NCI-H446 (cell line): ENCODE measurements at regions not wholly inside any gene's neighbourhood (a gene's known extent, or its start where the extent isn't known, plus 50 kb on each side); places are given as distances from the start of the nearest gene placed in this dataset.

Source experiments
- DNase-seq, 2 experiments: peaks; one replicate each; lab custom pipeline; 2025; lab: John Stamatoyannopoulos, UW

DNA sequence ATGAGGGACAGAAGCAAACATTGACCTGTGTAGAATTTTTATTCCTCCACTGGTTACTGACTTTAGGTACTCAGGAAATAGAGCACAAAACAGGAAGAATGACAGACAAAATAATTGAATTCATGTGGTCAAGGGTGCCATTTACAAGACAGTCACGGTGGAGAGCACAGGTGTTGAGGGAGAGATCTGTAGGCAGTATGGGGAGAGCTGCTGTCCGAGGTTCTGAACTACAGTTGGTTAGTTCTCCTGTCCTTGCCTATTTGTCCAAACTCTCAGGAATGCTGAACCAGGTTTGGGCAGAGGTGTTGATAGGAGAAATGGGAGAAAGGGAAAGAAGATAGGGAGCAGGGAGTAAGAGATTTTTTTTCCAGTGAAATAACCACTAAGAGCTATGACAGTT, 178.5 kb upstream of the ZBTB20 start:
- no peak for DNase-seq

DNA sequence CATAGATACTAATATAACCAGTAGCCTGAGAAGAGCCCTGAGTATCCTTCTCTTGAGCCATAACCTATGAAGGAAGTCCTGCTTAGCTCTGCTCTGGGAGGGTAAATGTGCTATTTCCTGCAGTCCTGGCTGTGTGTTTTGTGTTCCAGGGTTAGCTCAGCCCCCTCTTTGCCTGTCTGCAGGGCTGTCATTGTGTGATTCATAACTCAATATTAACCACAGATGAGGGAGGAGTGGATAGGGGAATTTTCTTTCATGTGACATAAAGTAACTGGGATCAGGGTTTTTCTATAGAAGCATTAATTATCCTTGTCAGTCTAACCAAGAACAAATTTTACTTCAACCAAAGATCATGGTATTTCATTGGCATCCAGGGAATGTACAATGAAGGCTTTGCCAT, 183.3 kb upstream of the ZBTB20 start:
- DNase-seq: no peak

GRCh38 chr3:115332998-115333397, 185.9 kb upstream of the ZBTB20 start:
- no peak for DNase-seq

GRCh38 chr3:115336836-115337235, 189.7 kb upstream of the ZBTB20 start:
- no peak for DNase-seq

GRCh38 chr3:115340586-115340985, 193.5 kb upstream of the ZBTB20 start:
- DNase-seq: no peak

- no peak for DNase-seq
Measured at GRCh38 chr3:115341208-115341607, 194.1 kb upstream of the ZBTB20 start.

DNA sequence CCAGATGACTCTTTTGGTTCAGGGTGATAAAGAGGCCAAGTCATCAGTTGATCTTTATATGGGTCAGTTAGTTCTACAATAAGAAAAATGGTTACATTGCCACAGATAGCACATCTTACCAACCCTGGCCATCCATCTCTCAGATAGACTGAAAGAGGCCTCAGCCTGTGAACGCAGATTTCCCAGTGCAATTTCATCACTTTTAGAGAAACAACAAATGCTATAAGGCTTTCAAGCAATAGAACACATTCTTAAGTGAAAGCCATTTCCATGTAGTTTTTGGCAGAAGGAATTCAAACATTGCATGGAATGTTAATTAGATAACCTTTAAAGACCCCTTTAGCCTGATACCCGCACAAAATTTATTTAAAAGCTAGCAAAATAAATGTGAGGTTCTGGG, 200.6 kb upstream of the ZBTB20 start:
- no peak for DNase-seq

- DNase-seq: no peak
Measured at GRCh38 chr3:115348412-115348811, 201.3 kb upstream of the ZBTB20 start.

DNA sequence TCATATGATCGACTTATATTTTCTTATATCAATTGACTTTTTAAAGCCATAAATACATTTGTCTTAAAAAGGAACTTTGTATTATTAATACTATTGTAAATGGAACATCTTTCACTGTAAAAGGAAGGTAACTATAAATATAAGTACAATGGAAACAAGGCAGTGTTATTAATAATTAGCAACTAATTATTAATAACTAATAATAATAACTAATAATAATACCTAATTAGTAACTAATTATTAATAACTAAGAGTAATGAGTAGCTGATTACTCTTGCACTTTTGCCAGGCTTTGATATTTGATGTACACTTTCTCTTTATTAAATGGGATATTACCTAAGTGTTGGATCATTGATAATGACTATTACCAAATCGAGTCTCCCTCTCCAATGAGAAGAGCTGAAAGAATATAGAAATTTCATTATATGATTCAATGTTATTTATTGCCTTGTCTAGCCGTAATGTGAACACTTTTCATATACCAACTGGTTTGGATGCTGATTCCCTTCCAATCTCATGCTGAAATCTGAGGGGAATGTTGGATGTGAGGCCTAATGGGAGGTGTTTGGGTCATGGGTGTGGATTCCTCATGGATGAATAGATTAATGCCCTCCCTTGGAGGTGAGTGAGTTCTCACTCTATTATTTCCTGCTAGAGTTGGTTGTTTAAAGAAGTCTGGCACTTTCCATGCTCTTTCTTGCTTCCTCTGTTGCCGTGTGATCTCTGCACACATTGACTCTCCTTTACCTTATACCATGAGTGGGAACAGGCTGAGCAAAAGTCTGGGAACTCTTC, 202.1 kb upstream of the ZBTB20 start:
- DNase-seq: no peak

- DNase-seq: no peak
Measured at GRCh38 chr3:115350606-115351005, 203.5 kb upstream of the ZBTB20 start.

- DNase-seq: no peak
Measured at GRCh38 chr3:115351193-115351592, 204.1 kb upstream of the ZBTB20 start.

DNA sequence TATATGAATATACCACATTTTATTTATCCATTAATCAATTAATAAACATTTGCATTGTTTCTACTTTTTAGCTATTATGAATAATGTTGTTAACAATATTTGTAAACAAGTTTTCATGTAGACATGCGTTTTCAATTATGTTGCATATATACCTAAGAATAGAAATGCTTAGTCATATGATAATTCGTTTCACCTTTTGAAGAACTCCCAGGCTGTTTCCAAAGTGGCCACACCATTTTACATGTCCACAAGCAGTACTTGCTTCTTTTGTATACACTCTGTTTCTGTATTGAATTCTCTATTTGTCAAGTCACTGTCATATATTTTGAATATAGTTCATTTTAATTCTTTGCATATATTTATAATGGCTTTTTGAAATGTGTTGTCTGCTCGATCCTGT, 206.9 kb upstream of the ZBTB20 start:
- DNase-seq: no peak

- DNase-seq: no peak
Measured at GRCh38 chr3:115357456-115357855, 210.4 kb upstream of the ZBTB20 start.

DNA sequence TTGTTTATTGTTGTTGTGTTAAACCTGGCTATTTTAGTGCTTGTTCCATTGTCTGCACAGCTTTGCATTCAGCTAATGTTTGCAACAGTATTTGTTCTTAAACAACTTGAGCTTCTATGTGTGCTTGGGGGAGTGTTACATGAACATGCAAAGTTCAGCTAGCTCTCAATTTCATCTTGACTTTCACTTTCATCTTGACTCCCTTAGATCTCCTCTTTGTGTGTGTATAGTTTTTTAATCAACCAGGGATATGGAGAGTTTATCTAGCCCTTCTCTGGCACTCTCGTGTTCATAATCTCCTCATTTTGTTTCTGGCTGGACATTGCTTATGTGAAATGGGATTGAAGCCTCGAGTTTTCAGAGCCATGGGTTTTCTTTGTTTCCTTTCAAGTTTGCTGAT, 212.4 kb upstream of the ZBTB20 start:
- DNase-seq: no peak

GRCh38 chr3:115361806-115362205, 214.7 kb upstream of the ZBTB20 start:
- DNase-seq: peak; percentile 51 to 83

DNA sequence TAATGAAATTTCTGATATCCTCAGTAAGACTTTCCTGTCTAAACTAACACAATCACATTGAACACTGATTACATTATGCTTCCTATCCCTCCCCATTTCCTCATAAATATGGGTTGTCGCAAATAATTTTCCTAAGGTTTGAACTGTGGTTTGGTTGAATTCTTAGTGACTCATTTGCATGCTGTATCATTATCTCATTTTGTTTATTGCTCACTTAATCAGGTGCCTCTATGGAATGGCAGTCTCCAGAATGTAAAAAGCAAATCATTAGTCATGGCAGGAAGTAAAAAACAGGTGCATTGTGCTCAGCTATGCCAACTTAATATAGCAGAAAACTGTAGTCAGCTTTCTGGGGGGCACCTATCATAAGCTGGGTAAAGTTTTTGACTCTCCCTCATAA, 216.0 kb upstream of the ZBTB20 start:
- no peak for DNase-seq

DNA sequence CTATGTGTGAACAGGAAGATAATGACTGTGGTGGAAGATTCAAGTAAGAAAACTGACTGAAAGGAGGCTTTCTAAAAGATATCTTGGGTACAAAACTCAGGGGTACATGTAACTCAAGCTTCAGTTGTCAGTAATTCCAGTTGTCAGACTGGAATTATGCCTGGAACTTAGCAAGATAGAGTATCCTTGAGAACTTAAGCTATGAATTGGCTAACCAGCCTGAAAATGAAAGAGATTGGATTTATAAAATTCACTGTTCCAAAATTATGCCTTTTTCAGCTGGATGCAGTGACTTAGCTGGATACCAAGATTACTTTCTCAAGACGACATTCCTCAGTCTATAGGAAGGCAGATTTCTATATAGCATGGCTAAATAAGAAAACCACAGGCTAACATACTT, 221.9 kb upstream of the ZBTB20 start:
- DNase-seq: no peak

DNA sequence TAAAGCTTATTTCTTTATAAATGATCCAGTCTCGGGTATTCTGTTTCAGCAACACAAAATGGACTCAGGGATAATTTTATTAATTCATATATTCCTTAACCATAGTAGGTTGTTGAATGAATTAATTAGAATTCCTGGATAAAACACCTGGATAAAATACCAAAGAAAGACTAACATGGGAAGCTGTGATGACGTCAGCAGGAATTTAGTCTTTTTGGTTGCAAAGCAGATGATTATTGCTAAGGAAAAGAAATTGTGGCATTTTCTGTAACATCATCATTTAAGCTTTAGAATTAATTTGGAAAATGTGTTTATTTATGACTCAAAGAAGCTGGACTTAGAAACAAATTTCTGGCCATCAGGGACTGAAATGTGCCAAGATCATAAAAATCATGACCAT, 228.3 kb upstream of the ZBTB20 start:
- DNase-seq: no peak

GRCh38 chr3:115380883-115381572, 233.9 kb upstream of the ZBTB20 start:
- no peak for DNase-seq

DNA sequence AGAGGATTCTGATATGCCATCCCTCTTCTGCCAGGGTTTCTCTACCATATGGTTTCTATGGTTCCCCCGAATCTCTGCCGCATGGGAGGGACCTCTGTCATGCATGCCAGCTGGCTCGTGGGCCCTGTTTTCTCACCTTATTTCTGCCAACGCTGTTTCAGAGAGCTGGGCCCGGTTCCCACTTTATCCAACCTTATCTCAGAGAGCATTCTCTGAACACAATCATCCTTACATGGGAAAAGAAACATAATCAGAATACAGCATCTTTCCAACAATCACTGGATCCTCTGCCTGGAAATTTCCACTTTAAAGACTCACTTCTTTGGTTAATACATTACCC, 234.5 kb upstream of the ZBTB20 start:
- peak; percentile 18 to 76 for DNase-seq

DNA sequence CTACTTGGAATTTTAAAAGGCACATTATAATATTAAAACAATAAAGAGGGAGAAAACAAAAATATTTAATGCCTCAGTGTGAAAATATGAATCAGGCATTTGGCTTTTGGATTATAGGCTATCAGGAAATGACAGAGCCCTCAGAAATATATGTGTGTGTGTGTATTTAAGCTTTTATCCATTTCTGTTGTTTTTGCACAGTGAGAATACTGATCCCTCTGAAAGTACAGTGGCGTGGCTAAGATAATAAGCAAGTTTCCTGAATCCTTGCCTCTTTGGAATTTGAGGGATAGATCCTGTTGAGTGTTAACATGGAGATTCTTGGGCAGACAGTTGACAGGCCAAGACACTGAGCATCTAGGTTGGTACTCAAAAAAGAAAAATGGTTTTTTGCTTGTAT, 234.8 kb upstream of the ZBTB20 start:
- no peak for DNase-seq

- no peak for DNase-seq
Measured at GRCh38 chr3:115384381-115384780, 237.3 kb upstream of the ZBTB20 start.

DNA sequence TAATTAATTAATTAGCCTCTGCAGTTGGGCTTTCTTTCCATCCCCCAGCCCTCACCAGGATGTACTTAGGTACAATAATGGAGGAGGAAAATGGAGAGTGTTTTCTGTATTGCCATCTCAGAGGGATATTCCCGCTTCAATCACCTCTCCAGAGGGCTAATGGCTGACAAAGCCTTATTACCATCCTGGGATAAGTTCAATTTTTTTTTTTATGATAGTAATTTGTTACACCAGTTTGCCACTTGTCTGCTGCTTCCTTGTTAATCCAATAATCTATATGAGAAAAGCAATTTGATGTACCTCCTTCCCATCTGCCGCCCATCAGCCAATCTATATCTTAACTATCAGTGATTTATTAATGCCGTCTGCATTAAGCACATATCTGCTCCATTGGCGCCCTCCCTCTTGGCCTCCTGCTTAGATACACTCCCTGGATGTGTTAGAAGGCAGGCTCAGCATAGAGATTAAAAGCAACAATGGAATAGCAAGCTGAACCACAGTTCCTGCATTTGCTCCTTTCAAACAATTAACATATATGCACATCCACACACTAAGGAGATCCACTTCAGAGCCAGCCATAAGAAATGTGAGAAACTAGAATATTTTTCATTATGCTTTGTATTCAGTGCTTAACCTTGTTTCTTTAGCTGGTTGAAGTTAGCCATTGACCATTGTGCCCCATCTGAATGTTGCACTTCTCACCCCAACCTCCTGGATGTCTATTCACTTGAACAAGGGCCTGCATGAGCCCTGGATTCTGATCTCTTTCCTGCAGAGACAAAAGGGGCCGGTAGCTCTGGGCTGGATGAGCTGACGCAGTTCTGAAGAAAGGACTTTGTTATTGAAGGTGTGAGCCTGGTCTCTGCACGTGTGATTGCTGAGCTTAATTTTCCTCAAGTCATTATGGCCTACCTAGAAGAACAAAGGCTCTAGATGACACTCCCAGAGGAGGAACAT, 237.3 kb upstream of the GAP43 start:
- DNase-seq: no peak
